ENCODE measurements at regions not wholly inside any gene's neighbourhood (a gene's known extent, or its start where the extent isn't known, plus 50 kb on each side); places are given as distances from the start of the nearest gene placed in this dataset.

GRCh38 chr9:84129529-84129928, 148.9 kb downstream of the RMI1 start:
- DNase-seq, result no peak

GRCh38 chr9:84136119-84136868, 155.7 kb downstream of the RMI1 start:
- DNase-seq, result no peak

- no peak for DNase-seq
Observed at GRCh38 chr9:84137968-84138367, 157.4 kb downstream of the RMI1 start.

GRCh38 chr9:84138541-84138940, 157.9 kb downstream of the RMI1 start:
- DNase-seq, result no peak

- no peak for DNase-seq
Observed at GRCh38 chr9:84139296-84140070, 158.9 kb downstream of the RMI1 start.

- peak; percentile 9 for DNase-seq
Observed at GRCh38 chr9:84140535-84141101, 160.0 kb downstream of the RMI1 start.

GRCh38 chr9:84141741-84142370, 161.3 kb downstream of the RMI1 start:
- no peak for DNase-seq

- DNase-seq, result no peak
Observed at GRCh38 chr9:84145031-84145430, 164.4 kb downstream of the RMI1 start.

GRCh38 chr9:84145780-84146179, 165.2 kb downstream of the RMI1 start:
- DNase-seq, result no peak

GRCh38 chr9:84146893-84147710, 166.5 kb downstream of the RMI1 start:
- no peak for DNase-seq

- no peak for DNase-seq
Observed at GRCh38 chr9:84151236-84151635, 170.6 kb downstream of the RMI1 start.

- DNase-seq, result no peak
Observed at GRCh38 chr9:84151640-84152039, 171.0 kb downstream of the RMI1 start.

- DNase-seq, result no peak
Observed at GRCh38 chr9:84152204-84152603, 171.6 kb downstream of the RMI1 start.

- DNase-seq, result no peak
Observed at GRCh38 chr9:84153885-84154284, 173.3 kb downstream of the RMI1 start.

GRCh38 chr9:84154320-84154719, 173.7 kb downstream of the RMI1 start:
- no peak for DNase-seq

- no peak for DNase-seq
Observed at GRCh38 chr9:84163052-84163650, 177.4 kb downstream of the SLC28A3 start.

GRCh38 chr9:84166891-84167290, 173.7 kb downstream of the SLC28A3 start:
- DNase-seq, result no peak

GRCh38 chr9:84169240-84169639, 171.3 kb downstream of the SLC28A3 start:
- DNase-seq, result no peak

- no peak for DNase-seq
Observed at GRCh38 chr9:84170521-84171141, 169.9 kb downstream of the SLC28A3 start.

GRCh38 chr9:84173961-84174360, 166.6 kb downstream of the SLC28A3 start:
- no peak for DNase-seq

GRCh38 chr9:84174486-84174885, 166.1 kb downstream of the SLC28A3 start:
- DNase-seq, result no peak

- no peak for DNase-seq
Observed at GRCh38 chr9:84177407-84177806, 163.2 kb downstream of the SLC28A3 start.
